ENCODE measurements at regions not wholly inside any gene's neighbourhood (a gene's known extent, or its start where the extent isn't known, plus 50 kb on each side); places are given as distances from the start of the nearest gene placed in this dataset.

DNA sequence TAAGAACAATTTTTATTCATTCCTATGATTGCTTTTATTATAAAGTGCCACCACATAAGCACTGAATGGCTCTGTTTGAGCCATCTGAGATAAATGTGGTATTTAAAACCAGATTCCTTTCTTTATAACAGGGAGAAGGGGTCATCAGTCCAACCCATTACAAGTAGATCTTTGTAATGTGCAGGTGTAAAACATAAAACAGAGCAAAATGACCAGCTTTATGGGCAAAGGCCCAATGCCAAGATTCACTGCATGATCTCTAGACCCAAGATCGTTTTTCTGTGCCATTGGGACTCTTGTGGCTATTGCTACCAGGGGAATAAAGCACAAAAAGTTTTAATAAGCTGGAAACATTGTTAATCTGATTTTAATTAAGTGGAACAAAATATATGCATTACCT is 469.9 kb downstream of the PRR16 start:
- TF ChIP-seq KLF1 (tag; IDR thresholded peaks at IDR 0.05) (no peak), PHB (CRISPR knock-in tag; IDR thresholded peaks at IDR 0.05) (no peak), BCL6 (CRISPR knock-in tag; IDR thresholded peaks at IDR 0.05) (no peak), YY1 (IDR thresholded peaks at IDR 0.05; ENCODE audit: borderline replicate concordance in 1 of 3, control insufficient read depth in 1 of 3, extremely low read depth in 1 of 3, insufficient read depth in 3 of 3, insufficient read length in 1 of 3, insufficient replicate concordance in 2 of 3, low read depth in 1 of 3, low read length in 2 of 3) (no peak)
- TF ChIP-seq, protein P1, sequence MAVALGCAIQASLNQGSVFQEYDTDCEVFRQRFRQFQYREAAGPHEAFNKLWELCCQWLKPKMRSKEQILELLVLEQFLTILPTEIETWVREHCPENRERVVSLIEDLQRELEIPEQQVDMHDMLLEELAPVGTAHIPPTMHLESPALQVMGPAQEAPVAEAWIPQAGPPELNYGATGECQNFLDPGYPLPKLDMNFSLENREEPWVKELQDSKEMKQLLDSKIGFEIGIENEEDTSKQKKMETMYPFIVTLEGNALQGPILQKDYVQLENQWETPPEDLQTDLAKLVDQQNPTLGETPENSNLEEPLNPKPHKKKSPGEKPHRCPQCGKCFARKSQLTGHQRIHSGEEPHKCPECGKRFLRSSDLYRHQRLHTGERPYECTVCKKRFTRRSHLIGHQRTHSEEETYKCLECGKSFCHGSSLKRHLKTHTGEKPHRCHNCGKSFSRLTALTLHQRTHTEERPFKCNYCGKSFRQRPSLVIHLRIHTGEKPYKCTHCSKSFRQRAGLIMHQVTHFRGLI (CRISPR knock-in tag; IDR thresholded peaks at IDR 0.05) = no peak

All from K562 (cell line).